ENCODE measurements at regions not wholly inside any gene's neighbourhood (a gene's known extent, or its start where the extent isn't known, plus 50 kb on each side); places are given as distances from the start of the nearest gene placed in this dataset.

DNA sequence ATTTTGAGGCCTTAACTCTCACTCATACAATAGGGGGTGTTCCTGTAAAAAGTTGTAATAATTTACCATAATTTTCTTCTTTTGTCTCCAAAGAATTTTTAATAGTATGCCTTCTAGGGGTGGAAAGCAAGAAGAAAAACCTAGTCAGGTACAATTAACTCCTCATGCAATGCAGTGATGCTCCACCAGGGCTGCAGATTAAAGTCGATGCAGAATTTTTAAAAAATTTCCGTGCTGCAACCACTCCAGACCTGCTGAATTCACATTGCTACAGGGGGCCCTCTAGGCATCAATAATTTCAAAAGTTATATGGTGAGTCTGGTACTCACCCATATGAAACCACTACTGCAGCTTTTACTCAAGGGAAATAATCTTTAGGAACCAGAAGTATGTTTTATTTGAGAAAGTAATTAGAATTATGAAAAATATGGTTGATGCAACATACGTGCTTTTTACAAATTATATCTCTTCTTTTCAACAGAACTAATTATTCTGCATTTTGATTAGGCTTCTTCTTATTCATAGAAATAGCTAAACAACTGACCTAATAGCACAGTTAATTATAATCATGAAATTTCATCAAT lies 353.2 kb downstream of the BCAT1 start:
- H3K4me1 Mint-ChIP-seq (ENCODE audit: low read depth): no peaks in the 10 kb centered on the region
- no peak overlapping the region for H3K27ac Mint-ChIP-seq
- H3K4me3 Mint-ChIP-seq (ENCODE audit: low read depth): no peak overlapping the region
- no peaks in the 10 kb centered on the region for H3K9me3 Mint-ChIP-seq (ENCODE audit: low read depth)
- H3K27me3 Mint-ChIP-seq: peaks cover 4% of the 10 kb centered on the region
- TF ChIP-seq, protein P1, sequence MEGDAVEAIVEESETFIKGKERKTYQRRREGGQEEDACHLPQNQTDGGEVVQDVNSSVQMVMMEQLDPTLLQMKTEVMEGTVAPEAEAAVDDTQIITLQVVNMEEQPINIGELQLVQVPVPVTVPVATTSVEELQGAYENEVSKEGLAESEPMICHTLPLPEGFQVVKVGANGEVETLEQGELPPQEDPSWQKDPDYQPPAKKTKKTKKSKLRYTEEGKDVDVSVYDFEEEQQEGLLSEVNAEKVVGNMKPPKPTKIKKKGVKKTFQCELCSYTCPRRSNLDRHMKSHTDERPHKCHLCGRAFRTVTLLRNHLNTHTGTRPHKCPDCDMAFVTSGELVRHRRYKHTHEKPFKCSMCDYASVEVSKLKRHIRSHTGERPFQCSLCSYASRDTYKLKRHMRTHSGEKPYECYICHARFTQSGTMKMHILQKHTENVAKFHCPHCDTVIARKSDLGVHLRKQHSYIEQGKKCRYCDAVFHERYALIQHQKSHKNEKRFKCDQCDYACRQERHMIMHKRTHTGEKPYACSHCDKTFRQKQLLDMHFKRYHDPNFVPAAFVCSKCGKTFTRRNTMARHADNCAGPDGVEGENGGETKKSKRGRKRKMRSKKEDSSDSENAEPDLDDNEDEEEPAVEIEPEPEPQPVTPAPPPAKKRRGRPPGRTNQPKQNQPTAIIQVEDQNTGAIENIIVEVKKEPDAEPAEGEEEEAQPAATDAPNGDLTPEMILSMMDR (IDR thresholded peaks at IDR 0.05; ENCODE audit: unreplicated experiment): peak; percentile 71
- H3K36me3 Mint-ChIP-seq (ENCODE audit: insufficient read depth): no peaks in the 10 kb centered on the region
- no peak for DNase-seq (ENCODE audit: low spot score, unreplicated experiment)

DNA sequence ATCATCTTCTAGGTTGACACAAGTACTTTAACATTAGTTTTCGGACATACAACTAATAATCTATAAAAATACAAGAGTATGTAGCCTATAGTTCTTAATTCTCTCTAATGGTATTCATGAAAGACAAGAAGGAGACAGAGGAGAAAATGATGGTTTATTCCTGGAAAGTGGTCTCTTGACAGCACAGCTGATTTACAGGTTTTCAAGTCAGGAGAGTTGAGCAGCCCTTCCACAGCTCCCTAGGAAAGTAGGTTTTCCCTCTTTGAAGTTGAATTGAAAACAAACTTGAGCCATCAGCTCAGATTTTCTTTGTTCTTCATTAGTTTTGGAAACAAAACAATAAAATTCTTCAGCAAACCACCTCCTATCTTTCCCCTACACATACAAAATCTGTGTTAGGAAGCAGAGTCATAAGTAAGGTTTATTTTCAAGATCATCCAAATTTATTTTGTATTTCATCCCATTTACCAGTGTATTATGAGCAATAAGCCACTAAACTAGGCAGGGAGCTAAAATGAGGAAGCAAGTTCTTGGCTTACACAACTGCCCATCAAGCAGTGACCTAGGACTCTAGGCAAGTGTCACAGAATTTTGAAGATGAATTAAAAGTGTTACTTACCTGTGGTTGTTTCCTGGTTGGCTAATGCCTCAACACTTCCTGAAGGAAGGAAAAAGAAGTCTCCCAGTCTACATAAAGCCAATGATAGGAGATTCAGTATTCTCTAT lies 357.0 kb downstream of the BCAT1 start:
- DNase-seq (ENCODE audit: low spot score, unreplicated experiment): no peak
- H3K4me1 Mint-ChIP-seq (ENCODE audit: low read depth): no peaks in the 10 kb centered on the region
- H3K27me3 Mint-ChIP-seq: peaks cover 4% of the 10 kb centered on the region
- TF ChIP-seq, protein P1 (IDR thresholded peaks at IDR 0.05; ENCODE audit: unreplicated experiment): no peak
- H3K27ac Mint-ChIP-seq: no peak overlapping the region
- no peak overlapping the region for H3K4me3 Mint-ChIP-seq (ENCODE audit: low read depth)
- no peaks in the 10 kb centered on the region for H3K9me3 Mint-ChIP-seq (ENCODE audit: low read depth)
- H3K36me3 Mint-ChIP-seq (ENCODE audit: insufficient read depth): no peaks in the 10 kb centered on the region

DNA sequence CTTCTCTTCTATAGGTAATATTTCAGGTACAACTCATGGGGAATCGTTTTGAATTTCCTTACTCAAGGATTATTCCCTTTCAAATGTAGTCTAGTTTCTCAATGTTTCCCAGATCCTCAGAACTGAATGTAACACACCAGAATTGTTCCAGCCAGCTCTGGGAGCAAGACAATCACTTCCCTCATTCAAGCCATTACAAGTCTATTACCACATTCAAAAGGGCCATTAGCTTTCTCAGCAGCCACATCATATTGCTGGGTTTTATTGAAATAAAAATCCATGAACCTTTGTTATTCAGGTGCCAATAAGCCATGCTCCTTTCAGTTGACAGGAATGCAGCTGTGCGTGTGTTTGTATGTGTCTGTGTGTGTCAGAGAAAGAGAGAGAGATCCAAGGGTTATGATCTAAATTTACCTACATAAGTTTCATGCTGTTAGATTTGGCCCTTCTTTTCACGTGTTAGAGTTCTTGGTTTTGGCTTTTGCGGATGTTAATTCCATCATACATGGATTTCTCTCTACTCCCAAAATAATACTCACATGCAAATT lies 357.7 kb downstream of the BCAT1 start:
- no peaks in the 10 kb centered on the region for H3K36me3 Mint-ChIP-seq (ENCODE audit: insufficient read depth)
- no peak overlapping the region for H3K27ac Mint-ChIP-seq
- no peaks in the 10 kb centered on the region for H3K4me1 Mint-ChIP-seq (ENCODE audit: low read depth)
- peaks cover 4% of the 10 kb centered on the region for H3K27me3 Mint-ChIP-seq
- TF ChIP-seq, protein P1 (IDR thresholded peaks at IDR 0.05; ENCODE audit: unreplicated experiment): no peak
- H3K4me3 Mint-ChIP-seq (ENCODE audit: low read depth): no peak overlapping the region
- no peak for DNase-seq (ENCODE audit: low spot score, unreplicated experiment)
- peaks cover 3% of the 10 kb centered on the region for H3K9me3 Mint-ChIP-seq (ENCODE audit: low read depth)

DNA sequence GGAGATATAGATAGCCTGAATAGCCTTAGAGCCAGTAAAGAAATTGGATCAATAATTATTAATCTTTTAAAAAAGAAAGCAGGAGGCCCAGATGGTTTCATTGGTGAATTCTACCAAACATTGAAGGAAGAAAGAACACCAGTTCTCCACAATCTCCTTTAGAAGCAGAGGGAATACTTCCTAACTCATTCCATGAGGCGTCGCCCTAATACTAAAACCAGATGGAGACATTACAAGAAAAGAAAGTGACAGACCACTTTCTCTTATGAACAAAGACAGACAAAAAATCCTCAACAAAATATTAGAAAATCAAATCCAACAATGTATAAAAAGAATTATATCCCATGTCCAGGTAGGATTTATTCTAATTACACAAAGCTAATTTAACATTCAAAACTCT lies 362.6 kb downstream of the BCAT1 start:
- no peak for DNase-seq (ENCODE audit: low spot score, unreplicated experiment)
- Mint-ChIP-seq H3K4me3 (ENCODE audit: low read depth) (no peak overlapping the region), H3K27me3 (no peaks in the 10 kb centered on the region)

DNA sequence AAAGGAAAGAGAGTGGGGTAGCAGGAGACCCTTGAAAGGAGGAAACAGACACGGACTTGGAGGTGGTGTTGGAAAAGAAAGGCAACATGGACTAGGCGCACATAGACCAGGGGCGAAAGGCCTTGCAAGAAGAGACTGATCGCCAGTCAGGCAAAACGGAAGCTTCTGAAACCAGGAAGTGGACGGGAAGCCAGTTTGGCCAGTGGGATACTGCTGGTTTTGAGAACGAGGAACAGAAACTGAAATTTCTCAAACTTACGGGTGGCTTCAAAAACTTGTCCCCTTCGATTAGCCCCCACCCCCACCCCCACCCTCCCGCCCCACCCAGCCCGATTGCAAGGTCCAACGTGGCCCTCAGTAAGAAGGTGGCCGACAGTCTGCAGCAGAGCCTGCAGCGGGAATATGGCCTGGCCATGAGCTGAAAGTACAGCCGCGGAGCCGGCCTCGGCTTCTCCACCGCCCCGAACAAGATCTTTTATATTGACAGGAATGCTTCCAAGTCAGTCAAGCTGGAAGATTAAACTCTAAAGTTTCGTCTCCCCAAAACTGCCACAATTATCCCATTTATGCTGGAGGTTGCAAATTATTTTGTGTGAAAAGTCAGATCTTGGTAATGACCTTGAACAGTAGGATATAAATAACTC lies 364.7 kb downstream of the BCAT1 start:
- DNase-seq (ENCODE audit: low spot score, unreplicated experiment): no peak
- H3K27me3 Mint-ChIP-seq: no peaks in the 10 kb centered on the region

More for the DNA sequence above, 362.6 kb downstream of the BCAT1 start:
- no peak overlapping the region for H3K27ac Mint-ChIP-seq
- TF ChIP-seq, protein P1 (IDR thresholded peaks at IDR 0.05; ENCODE audit: unreplicated experiment): no peak
- no peaks in the 10 kb centered on the region for H3K36me3 Mint-ChIP-seq (ENCODE audit: insufficient read depth)
- no peaks in the 10 kb centered on the region for H3K4me1 Mint-ChIP-seq (ENCODE audit: low read depth)
- H3K9me3 Mint-ChIP-seq (ENCODE audit: low read depth): peaks cover 23% of the 10 kb centered on the region

More for the DNA sequence above, 364.7 kb downstream of the BCAT1 start:
- Mint-ChIP-seq H3K27ac (no peak overlapping the region), H3K9me3 (ENCODE audit: low read depth) (peaks cover 37% of the 10 kb centered on the region), H3K36me3 (ENCODE audit: insufficient read depth) (no peaks in the 10 kb centered on the region), H3K4me3 (ENCODE audit: low read depth) (no peak overlapping the region), H3K4me1 (ENCODE audit: low read depth) (no peaks in the 10 kb centered on the region)
- TF ChIP-seq, protein P1 (IDR thresholded peaks at IDR 0.05; ENCODE audit: unreplicated experiment): no peak
